ENCODE measurements at regions not wholly inside any gene's neighbourhood (a gene's known extent, or its start where the extent isn't known, plus 50 kb on each side); places are given as distances from the start of the nearest gene placed in this dataset.

- in situ Hi-C loops (cut with MboI; ENCODE audit: low pct_unique_long_range_greater_than_20kb in 2 of 9, low sequenced_read_pairs in 9 of 9, unreplicated experiment in 9 of 9), result no loop called here
- Histone ChIP-seq H3K4me1 (replicated peaks in 1 of 2) (no peaks in the 10 kb centered on the region), H3K27ac (no peak overlapping the region), H3K4me3 (no peak overlapping the region)
- no peak for ATAC-seq (replicated peaks in 6 of 8)
- 0 to 83% (median 61%) methylated on average over 1 to 4 of the region's 7 CpGs; no CpG with 5 or more reads in 5 of the 10 experiments for WGBS, 10 experiments
Measured at GRCh38 chr3:127490271-127491023, 100.1 kb downstream of the TPRA1 start.

- Histone ChIP-seq H3K4me3 (no peak overlapping the region), H3K4me1 (replicated peaks in 1 of 2) (no peaks in the 10 kb centered on the region), H3K27ac (no peak overlapping the region)
- in situ Hi-C loops (cut with MboI; ENCODE audit: low pct_unique_long_range_greater_than_20kb in 2 of 9, low sequenced_read_pairs in 9 of 9, unreplicated experiment in 9 of 9), result no loop called here
- ATAC-seq (replicated peaks in 6 of 8), result no peak
- 20 to 100% (median 80%) methylated on average over 1 to 3 of the region's 5 CpGs; no CpG with 5 or more reads in 3 of the 10 experiments for WGBS, 10 experiments
Measured at GRCh38 chr3:127489357-127489756, 101.2 kb downstream of the TPRA1 start.

- WGBS, 10 experiments, result 33 to 92% (median 67%) methylated on average over 1 to 3 of the region's 3 CpGs; no CpG with 5 or more reads in 2 of the 10 experiments
- no peaks in the 10 kb centered on the region for H3K4me1 ChIP-seq (replicated peaks in 1 of 2)
- H3K4me3 ChIP-seq, result no peak overlapping the region
- no peak for ATAC-seq (replicated peaks in 6 of 8)
- no peak overlapping the region for H3K27ac ChIP-seq
- in situ Hi-C loops (cut with MboI; ENCODE audit: low pct_unique_long_range_greater_than_20kb in 2 of 9, low sequenced_read_pairs in 9 of 9, unreplicated experiment in 9 of 9), result no loop called here
Measured at GRCh38 chr3:127488740-127489139, 101.8 kb downstream of the TPRA1 start.

DNA sequence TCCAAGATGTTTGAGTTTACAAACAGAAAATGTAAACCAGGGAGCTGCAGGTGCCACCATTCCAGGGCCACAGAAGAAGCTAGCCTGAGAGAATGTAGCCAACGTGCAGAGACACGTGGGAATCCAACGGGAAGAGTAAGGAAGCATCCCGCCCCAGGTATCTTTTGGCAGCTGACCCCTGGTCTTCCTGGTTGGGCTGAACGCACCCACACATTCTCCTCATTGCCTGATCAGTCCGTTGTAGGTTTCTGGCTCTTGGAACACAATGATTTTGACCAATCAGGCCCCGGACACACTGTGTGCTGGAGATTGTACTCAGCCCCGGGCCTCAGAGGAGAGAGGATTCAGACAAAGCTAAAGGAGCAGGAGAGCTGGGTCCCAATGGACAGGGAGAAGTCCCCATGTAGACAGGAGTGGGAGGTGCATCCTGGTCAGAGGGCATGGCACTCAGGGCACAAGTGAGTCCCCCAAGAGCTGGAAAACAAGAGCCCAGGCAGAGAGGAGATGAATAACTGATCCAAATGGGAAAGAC lies 102.3 kb downstream of the TPRA1 start:
- WGBS, 10 experiments, result 0 to 93% (median 73%) methylated on average over 1 to 5 of the region's 8 CpGs; no CpG with 5 or more reads in 2 of the 10 experiments
- no peaks in the 10 kb centered on the region for H3K4me1 ChIP-seq (replicated peaks in 1 of 2)
- H3K27ac ChIP-seq, result no peak overlapping the region
- ATAC-seq (replicated peaks in 6 of 8), result no peak
- in situ Hi-C loops (cut with MboI; ENCODE audit: low pct_unique_long_range_greater_than_20kb in 2 of 9, low sequenced_read_pairs in 9 of 9, unreplicated experiment in 9 of 9), result no loop called here
- no peak overlapping the region for H3K4me3 ChIP-seq

DNA sequence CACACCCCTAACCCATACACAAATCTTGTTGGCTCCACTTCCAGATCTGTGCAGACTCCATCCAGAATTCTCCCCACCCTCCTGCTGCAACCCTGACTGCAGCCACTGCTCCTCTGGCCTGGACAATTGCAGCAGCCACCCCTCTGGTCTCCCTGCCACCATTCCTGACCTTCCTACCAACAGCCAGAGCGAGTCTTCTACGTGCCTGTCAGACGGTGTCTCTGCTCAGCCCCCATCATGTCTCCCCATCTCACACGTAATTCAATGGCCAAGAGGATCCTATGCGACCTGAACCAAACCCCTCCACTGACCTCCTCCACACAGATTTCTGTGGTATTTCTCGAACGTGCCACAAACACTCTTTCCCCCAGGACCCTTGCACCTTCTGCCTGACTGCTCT lies 103.3 kb downstream of the TPRA1 start:
- in situ Hi-C loops (cut with MboI; ENCODE audit: low pct_unique_long_range_greater_than_20kb in 2 of 9, low sequenced_read_pairs in 9 of 9, unreplicated experiment in 9 of 9), result no loop called here
- no peaks in the 10 kb centered on the region for H3K4me1 ChIP-seq (replicated peaks in 1 of 2)
- no peak overlapping the region for H3K4me3 ChIP-seq
- H3K27ac ChIP-seq, result no peak overlapping the region
- ATAC-seq (replicated peaks in 6 of 8), result no peak
- 40 to 93% (median 53%) methylated on average over 1 to 5 of the region's 7 CpGs; no CpG with 5 or more reads in 5 of the 10 experiments for WGBS, 10 experiments

GRCh38 chr3:127486321-127486944 lies 104.1 kb downstream of the TPRA1 start:
- no peak overlapping the region for H3K4me3 ChIP-seq
- no peak for ATAC-seq (replicated peaks in 6 of 8)
- in situ Hi-C loops (cut with MboI; ENCODE audit: low pct_unique_long_range_greater_than_20kb in 2 of 9, low sequenced_read_pairs in 9 of 9, unreplicated experiment in 9 of 9), result no loop called here
- no peaks in the 10 kb centered on the region for H3K4me1 ChIP-seq (replicated peaks in 1 of 2)
- no peak overlapping the region for H3K27ac ChIP-seq
- WGBS, 10 experiments, result 20 to 100% (median 91%) methylated on average over 1 to 6 of the region's 10 CpGs; no CpG with 5 or more reads in 5 of the 10 experiments

DNA sequence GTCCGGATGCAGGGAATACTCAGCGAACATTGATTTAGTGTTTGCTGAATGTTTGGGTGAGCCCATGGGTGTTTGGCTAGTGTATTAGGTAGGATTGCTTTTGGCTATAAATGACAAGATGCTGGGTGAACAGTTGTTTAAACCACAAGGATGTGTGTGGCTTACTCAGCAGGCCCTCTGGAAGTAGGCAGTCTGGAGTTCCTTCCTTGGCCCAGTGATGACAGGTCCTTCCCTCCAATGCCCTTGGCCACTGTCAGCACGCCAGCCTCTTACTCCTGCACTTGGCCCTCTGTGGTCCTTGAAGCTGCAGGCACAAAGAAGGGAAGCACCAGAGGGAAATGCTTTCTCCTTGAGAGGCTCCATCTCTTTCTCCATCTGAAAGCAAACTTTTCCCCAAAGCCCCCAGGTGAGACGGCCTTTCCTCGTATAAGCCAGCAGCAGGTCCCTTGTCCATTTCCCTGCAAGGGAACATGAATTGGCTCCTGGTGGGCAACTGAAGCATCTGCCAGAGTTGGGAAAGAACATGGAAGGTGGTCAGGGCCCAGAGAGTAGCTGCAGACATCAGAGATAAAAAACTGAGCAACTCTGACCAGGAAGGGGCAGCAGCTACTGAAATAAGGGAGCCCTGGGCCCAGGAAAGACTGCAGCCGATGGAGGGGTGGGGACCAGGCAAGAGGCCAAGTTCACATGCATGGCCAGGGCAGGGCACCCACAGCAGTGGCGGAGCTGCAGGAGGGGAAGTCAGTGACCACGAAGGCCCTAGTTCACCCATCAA lies 105.0 kb downstream of the TPRA1 start:
- in situ Hi-C loops (cut with MboI; ENCODE audit: low pct_unique_long_range_greater_than_20kb in 2 of 9, low sequenced_read_pairs in 9 of 9, unreplicated experiment in 9 of 9), result no loop called here
- WGBS, 10 experiments, result 60 to 100% (median 93%) methylated on average over 1 to 6 of the region's 8 CpGs; no CpG with 5 or more reads in 2 of the 10 experiments
- no peak overlapping the region for H3K27ac ChIP-seq
- ATAC-seq (replicated peaks in 6 of 8), result peak in 1 of 8 experiments; percentile 11
- peaks cover 0 to under 1% of the 10 kb centered on the region in 2 donors for H3K4me1 ChIP-seq (replicated peaks in 1 of 2)
- H3K4me3 ChIP-seq, result no peak overlapping the region

- 11 to 100% (median 82%) methylated on average over 1 to 4 of the region's 9 CpGs; no CpG with 5 or more reads in 1 of the 10 experiments for WGBS, 10 experiments
- no peak for ATAC-seq (replicated peaks in 6 of 8)
- in situ Hi-C loops (cut with MboI; ENCODE audit: low pct_unique_long_range_greater_than_20kb in 2 of 9, low sequenced_read_pairs in 9 of 9, unreplicated experiment in 9 of 9), result no loop called here
Measured at GRCh38 chr3:127484601-127485388, 105.7 kb downstream of the TPRA1 start.

DNA sequence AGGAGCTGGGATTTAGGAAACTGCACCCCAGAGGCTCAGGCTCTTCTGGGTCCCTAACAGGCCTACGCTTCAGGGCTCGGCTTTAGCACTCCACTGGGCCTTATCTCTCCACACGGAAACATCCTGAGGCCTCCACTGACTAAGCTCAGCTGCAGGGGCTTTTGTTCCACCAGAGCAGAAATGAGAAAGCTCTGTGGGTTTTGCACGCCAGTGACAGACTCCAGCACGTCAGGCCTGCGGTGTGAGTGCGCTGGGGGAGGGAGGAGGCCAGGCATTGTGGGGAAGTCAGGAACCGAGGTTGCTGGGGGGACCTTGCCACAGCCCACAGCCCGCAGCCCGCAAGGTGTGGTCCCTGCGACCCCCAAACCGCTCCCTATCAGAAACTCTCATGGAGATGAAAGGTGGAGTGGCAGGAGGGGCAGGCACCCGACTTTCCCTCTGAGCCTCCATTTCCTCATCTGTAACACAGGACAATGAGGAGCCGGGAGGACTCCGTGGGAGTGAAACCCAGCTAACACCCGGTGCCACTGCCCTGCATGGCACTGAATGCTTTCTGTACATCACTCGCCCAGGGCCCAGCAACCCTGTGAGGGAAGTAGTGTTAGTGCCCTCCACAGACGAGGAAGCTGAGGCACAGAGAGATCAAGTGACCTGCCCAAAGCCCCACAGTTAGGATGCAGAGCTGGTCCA lies 106.5 kb downstream of the TPRA1 start:
- H3K4me1 ChIP-seq (replicated peaks in 1 of 2), result peaks cover 11 to 16% of the 10 kb centered on the region in 2 donors
- no peak overlapping the region for H3K4me3 ChIP-seq
- ATAC-seq (replicated peaks in 6 of 8), result no peak
- H3K27ac ChIP-seq, result no peak overlapping the region
- in situ Hi-C loops (cut with MboI; ENCODE audit: low pct_unique_long_range_greater_than_20kb in 2 of 9, low sequenced_read_pairs in 9 of 9, unreplicated experiment in 9 of 9), result no loop called here
- 33 to 94% (median 76%) methylated on average over 1 to 6 of the region's 18 CpGs; no CpG with 5 or more reads in 2 of the 10 experiments for WGBS, 10 experiments

More at GRCh38 chr3:127484601-127485388, 105.7 kb downstream of the TPRA1 start:
- Histone ChIP-seq H3K4me3 (no peak overlapping the region), H3K27ac (no peak overlapping the region), H3K4me1 (replicated peaks in 1 of 2) (peaks cover 3 to 8% of the 10 kb centered on the region in 2 donors)

DNA sequence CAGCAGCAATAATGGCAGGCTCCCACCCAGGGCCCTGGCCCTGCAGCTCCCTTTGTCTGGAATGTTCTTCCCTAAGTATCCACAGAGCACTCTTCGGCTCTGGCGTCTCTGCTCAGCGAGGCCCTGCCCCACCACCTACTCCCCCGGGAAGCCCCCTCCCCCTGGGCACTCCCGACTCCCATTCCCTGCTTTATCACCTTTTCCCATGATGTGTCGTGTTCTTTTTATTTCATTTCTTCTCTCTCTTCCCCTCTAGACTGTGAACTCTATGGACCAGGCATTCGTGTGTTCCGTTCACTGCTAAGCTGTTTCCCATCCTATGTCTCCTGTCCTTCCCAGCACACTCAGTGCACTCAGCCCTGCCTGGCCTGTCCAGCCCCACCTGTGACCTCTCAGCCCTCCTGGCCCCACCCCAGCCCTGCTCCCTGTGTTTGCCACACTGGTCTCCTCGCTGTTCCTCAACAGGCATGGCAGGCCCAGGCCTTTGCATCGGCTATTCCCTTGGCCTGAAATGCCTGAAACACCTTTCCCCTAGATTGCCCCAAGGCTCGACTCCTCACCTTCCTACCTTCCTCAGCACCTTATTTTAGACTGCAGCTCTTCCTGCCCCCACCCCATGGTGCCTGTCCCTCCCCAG lies 107.4 kb downstream of the TPRA1 start:
- no peak for ATAC-seq (replicated peaks in 6 of 8)
- H3K4me3 ChIP-seq, result no peak overlapping the region
- in situ Hi-C loops (cut with MboI; ENCODE audit: low pct_unique_long_range_greater_than_20kb in 2 of 9, low sequenced_read_pairs in 9 of 9, unreplicated experiment in 9 of 9), result no loop called here
- WGBS, 10 experiments, result 0 to 80% methylated on average over 1 of the region's 11 CpGs; no CpG with 5 or more reads in 8 of the 10 experiments
- peaks cover 12 to 18% of the 10 kb centered on the region in 2 donors for H3K4me1 ChIP-seq (replicated peaks in 1 of 2)
- H3K27ac ChIP-seq, result no peak overlapping the region

GRCh38 chr3:127482216-127483004 lies 108.1 kb downstream of the TPRA1 start:
- in situ Hi-C loops (cut with MboI; ENCODE audit: low pct_unique_long_range_greater_than_20kb in 2 of 9, low sequenced_read_pairs in 9 of 9, unreplicated experiment in 9 of 9), result no loop called here
- 14 to 100% (median 75%) methylated on average over 1 to 11 of the region's 14 CpGs; no CpG with 5 or more reads in 1 of the 10 experiments for WGBS, 10 experiments
- peak in 3 of 8 experiments; percentile 36 to 94 (median 86) for ATAC-seq (replicated peaks in 6 of 8)
- no peak overlapping the region for H3K27ac ChIP-seq
- H3K4me3 ChIP-seq, result no peak overlapping the region
- H3K4me1 ChIP-seq (replicated peaks in 1 of 2), result peaks cover 12 to 18% of the 10 kb centered on the region in 2 donors
